ENCODE measurements at regions not wholly inside any gene's neighbourhood (a gene's known extent, or its start where the extent isn't known, plus 50 kb on each side); places are given as distances from the start of the nearest gene placed in this dataset.

GRCh38 chr6:133626096-133626666 lies 262.7 kb upstream of the TCF21 start:
- BruUV-seq (replicated peaks): no TSS peak
- no peaks in the 10 kb centered on the region for H3K36me3 ChIP-seq (ENCODE audit: control insufficient read depth in 2 of 2, extremely low read depth in 1 of 2, insufficient read depth in 2 of 2, low read length in 2 of 2)
- FAIRE-seq (no peak), DNase-seq (ENCODE audit: low read depth, low spot score) (no peak)
- no peak overlapping the region for H3K4me3 ChIP-seq (replicated peaks in 1 of 3; ENCODE audit: insufficient read depth in 1 of 3, low read depth in 1 of 3, low read length in 3 of 3)
- no peaks in the 10 kb centered on the region for H3K4me1 ChIP-seq (ENCODE audit: control insufficient read depth, extremely low read depth, insufficient read depth, low read length)
- H3K9me1 ChIP-seq (replicated peaks; ENCODE audit: control insufficient read depth, extremely low read depth, insufficient read depth, low read length): no peaks in the 10 kb centered on the region
- no peaks in the 10 kb centered on the region for H3K79me2 ChIP-seq (ENCODE audit: control insufficient read depth, insufficient read depth, low read length)
- peaks cover 0 to 2% of the 10 kb centered on the region in 2 experiments for H3K27me3 ChIP-seq (ENCODE audit: control insufficient read depth in 2 of 2, insufficient read depth in 2 of 2, low read length in 2 of 2)
- no peak overlapping the region for H3K4me2 ChIP-seq (ENCODE audit: insufficient read depth, low read length)
- no peak overlapping the region for H3K9ac ChIP-seq (replicated peaks; ENCODE audit: extremely low read depth, insufficient read depth, low read length)
- no peak for TF ChIP-seq EZH2 (IDR thresholded peaks at IDR 0.05; ENCODE audit: borderline replicate concordance, low read depth, low read length, severe bottlenecking)
- TF ChIP-seq FOS (IDR thresholded peaks at IDR 0.05; ENCODE audit: borderline replicate concordance, insufficient read depth, low read length): no peak
- TF ChIP-seq CTCF (IDR thresholded peaks at IDR 0.05; ENCODE audit: extremely low read depth in 1 of 2, insufficient read depth in 1 of 2, low read depth in 1 of 2, low read length in 2 of 2): no peak
- TF ChIP-seq GATA2 (IDR thresholded peaks at IDR 0.05; ENCODE audit: insufficient read depth, insufficient read length, low read depth, low read length): no peak
- no peak for TF ChIP-seq MYC (IDR thresholded peaks at IDR 0.05; ENCODE audit: low read depth, low read length)
- no peak for TF ChIP-seq POLR2AphosphoS5 (IDR thresholded peaks at IDR 0.05; ENCODE audit: insufficient read depth, low read depth, low read length)
- no peak for TF ChIP-seq MAX (IDR thresholded peaks at IDR 0.05; ENCODE audit: insufficient read depth, insufficient read length)
- TF ChIP-seq POLR2A (IDR thresholded peaks at IDR 0.05; ENCODE audit: low read depth, low read length): no peak
- no peak for TF ChIP-seq JUN (IDR thresholded peaks at IDR 0.05; ENCODE audit: borderline replicate concordance, insufficient read depth, insufficient read length, low read depth)
- H3K27ac ChIP-seq (ENCODE audit: insufficient read depth, low read depth, low read length): no peak overlapping the region
- dilution Hi-C loops (cut with MboI; ENCODE audit: extremely low pct_ligation_motif_present, low sequenced_read_pairs): no loop called here
- intact Hi-C loops (cut with micrococcal nuclease): no loop called here
- ChIA-PET CTCF (no interaction called here), POLR2A (no interaction called here)
- no peaks in the 10 kb centered on the region for H4K20me1 ChIP-seq (replicated peaks; ENCODE audit: control insufficient read depth, extremely low read depth, insufficient read depth, low read length)
- no peaks in the 10 kb centered on the region for H3K9me3 ChIP-seq (replicated peaks; ENCODE audit: control insufficient read depth, insufficient read depth, low read length)
- no peak overlapping the region for H2AFZ ChIP-seq (ENCODE audit: low read depth, low read length)
